Activated naive CD4-positive, alpha-beta T cell treated with anti-CD3 and anti-CD28 coated beads, Interleukin-2, amount 50 U/mL, for 24 hours (primary cell): ENCODE measurements at regions not wholly inside any gene's neighbourhood (a gene's known extent, or its start where the extent isn't known, plus 50 kb on each side); places are given as distances from the start of the nearest gene placed in this dataset.
"Not testable (repeated sequence)": the region's sequence is repeated elsewhere in the genome, so short reads cannot be mapped to it uniquely, and the experiment has no call there.

Experiments used
- H3K27ac Mint-ChIP-seq: one replicate; pipeline ENCODE4 v1.8.0; 2021; ENCODE audit warnings: mild to moderate bottlenecking, mixed read lengths
- H3K27me3 Mint-ChIP-seq: one replicate; pipeline ENCODE4 v1.8.0; 2021; ENCODE audit warnings: mixed read lengths
- H3K36me3 Mint-ChIP-seq: one replicate; pipeline ENCODE4 v1.8.0; 2021; ENCODE audit warnings: mixed read lengths
- H3K4me1 Mint-ChIP-seq: one replicate; pipeline ENCODE4 v1.8.0; 2021; ENCODE audit warnings: mixed read lengths
- H3K4me3 Mint-ChIP-seq: one replicate; pipeline ENCODE4 v1.8.0; 2021; ENCODE audit warnings: mild to moderate bottlenecking, mixed read lengths
- H3K9me3 Mint-ChIP-seq: one replicate; pipeline ENCODE4 v1.8.0; 2021; ENCODE audit warnings: mixed read lengths

DNA sequence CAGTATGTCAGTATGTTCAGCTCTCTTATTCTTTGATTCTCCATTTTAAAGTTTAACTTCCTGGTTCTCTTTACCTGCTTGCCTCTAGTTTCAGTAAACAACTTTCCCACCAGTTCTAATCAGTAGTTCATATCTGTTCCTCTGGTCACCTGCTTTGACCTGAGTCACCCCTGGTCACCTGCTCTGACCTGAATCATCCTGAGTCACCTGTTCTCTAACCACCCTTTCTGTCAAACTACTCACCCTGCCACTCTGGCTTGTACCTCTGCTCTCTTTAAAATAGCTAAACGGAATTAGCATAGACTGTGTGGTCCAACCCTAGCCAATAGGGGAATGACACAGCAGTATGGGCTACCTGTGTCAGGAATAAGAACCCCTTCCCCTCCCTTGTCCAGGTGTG, 62.0 kb upstream of the NREP start:
- not testable (repeated sequence) for H3K9me3 Mint-ChIP-seq, H3K27me3 Mint-ChIP-seq, H3K27ac Mint-ChIP-seq

DNA sequence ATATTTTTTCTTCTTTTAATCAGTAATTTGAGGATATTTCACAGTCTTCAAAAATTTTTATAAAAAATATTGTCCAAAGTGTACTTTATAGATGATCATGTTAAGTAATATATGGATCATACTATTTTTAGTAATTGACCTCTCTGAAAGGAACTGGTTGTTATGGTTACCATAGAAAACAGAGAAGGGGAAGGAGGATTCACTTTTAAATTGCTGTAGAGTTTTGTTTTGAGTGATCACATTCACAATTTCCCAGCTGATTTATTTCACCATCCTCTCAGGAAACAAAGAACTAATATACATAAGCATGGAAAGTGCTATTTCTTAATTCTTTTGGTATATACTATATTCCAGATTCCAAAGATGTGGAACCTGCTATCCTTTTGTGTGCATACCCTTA, 56.5 kb upstream of the NREP start:
- no peaks in the 10 kb centered on the region for H3K9me3 Mint-ChIP-seq
- no peaks in the 10 kb centered on the region for H3K36me3 Mint-ChIP-seq
- H3K4me3 Mint-ChIP-seq: no peak overlapping the region
- no peaks in the 10 kb centered on the region for H3K4me1 Mint-ChIP-seq
- no peak overlapping the region for H3K27ac Mint-ChIP-seq
- peaks cover 4% of the 10 kb centered on the region for H3K27me3 Mint-ChIP-seq

More for the DNA sequence above, 62.0 kb upstream of the NREP start:
- H3K36me3 Mint-ChIP-seq, H3K4me3 Mint-ChIP-seq, H3K4me1 Mint-ChIP-seq: not testable (repeated sequence)

DNA sequence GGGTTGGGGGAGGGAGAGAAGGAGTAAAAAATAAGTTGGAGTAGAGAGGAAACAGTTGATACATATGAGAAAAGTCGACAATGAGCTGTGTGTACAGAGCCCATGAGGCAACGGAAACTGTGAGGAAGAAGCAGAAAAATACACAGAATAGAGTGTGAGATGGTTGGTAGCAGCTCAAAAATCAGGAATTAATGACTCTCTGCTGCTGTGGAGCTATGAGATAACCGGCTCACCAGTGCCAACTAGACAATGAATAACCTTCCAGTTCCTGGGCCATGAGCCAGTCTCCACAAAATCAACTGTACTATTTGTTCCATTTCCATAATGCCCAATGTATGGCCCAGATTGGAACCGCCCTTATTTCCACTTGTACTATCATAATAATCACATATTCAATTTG, 53.1 kb upstream of the NREP start:
- Mint-ChIP-seq H3K27me3 (peaks cover 4% of the 10 kb centered on the region), H3K9me3 (no peaks in the 10 kb centered on the region), H3K27ac (no peak overlapping the region), H3K4me3 (no peak overlapping the region), H3K4me1 (no peaks in the 10 kb centered on the region), H3K36me3 (no peaks in the 10 kb centered on the region)
